HG02678 (cell line): ENCODE measurements at regions not wholly inside any gene's neighbourhood (a gene's known extent, or its start where the extent isn't known, plus 50 kb on each side); places are given as distances from the start of the nearest gene placed in this dataset.
A peak's percentile ranks its signal among the peaks of the same experiment; 100 is the strongest.

Source experiments
- ATAC-seq: cut with Tn5 transposase; IDR thresholded peaks from one replicate; pipeline ENCODE4 v1.9.1; 2021; ENCODE audit warnings: mild to moderate bottlenecking, moderate library complexity; ENCODE audit not compliant: unreplicated experiment

- no peak for ATAC-seq
Measured at GRCh38 chr1:68332041-68332440, 99.7 kb upstream of the WLS start.

DNA sequence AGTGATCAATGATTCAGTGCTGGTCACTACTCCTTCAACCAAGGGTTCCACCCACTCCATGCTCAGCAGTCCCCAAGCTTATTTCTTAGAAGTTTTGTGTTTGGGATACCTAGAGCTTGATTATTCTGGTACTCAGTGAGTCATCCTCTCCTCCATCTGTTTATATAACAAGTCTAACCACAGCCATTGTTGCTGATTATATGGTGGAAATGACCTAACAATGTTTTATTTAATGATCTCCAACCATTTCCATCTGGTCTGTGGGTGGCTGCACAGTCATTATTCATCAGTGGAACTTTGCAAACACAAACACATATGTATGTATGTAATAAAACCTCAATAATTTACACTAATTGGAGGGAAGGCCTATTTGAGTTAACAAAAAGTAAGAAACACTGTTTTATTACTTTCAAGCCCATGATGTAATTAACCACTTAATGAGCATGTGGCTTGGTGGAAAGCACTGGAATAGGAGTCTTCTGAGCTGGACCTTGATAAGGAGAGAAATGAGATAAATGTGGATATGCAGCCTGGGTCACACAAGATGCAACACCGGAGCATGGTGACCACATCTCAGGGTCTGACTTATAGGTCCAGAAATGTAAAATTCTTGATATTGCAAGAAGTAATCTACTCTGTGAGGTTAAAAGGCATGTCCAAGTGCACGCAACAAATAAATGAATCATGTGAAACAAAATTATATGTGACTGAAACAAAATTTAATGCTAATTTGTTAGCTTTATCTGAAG, 99.0 kb upstream of the WLS start:
- no peak for ATAC-seq

GRCh38 chr1:68330391-68330790, 98.1 kb upstream of the WLS start:
- ATAC-seq = no peak

- no peak for ATAC-seq
Measured at GRCh38 chr1:68329096-68329835, 96.9 kb upstream of the WLS start.

DNA sequence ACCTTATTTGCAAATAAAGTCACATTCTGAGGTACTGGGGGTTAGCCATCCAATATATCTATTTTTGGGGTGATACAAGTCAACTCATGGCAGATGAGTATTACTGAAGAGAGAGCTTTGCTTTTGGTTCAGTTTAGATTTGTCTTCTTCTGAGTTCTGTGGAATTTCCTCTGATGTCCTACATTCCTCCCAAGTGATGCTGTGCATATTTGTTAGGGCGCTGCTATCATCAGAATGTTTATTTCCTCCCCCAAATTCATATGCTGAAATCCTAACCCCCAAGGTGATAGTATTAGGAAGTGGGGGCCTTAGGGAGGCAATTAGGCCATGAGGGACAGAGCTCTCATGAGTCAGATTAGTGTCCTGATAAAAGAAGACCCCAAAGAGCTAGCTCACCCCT, 96.2 kb upstream of the WLS start:
- ATAC-seq = no peak

DNA sequence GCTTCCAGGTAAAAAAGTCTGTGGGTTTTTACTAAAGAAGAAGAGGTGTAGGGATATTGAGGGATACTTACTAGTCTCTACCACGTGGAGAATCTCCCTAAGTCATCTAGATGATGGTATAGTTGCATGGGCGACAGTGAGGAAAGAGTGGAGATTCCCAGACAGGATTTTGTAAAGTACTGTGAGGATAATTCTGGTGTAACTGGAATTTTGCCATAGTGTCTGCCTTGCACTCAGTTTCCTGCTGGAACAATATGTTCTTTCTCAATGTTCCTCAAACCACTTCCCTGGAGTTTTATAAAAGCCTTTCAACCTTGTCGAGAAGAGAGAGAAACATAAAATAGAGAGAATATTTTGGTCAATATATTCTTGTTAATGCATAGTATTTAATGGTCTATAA, 95.1 kb upstream of the WLS start:
- ATAC-seq = no peak

GRCh38 chr1:68326481-68326880, 94.2 kb upstream of the WLS start:
- ATAC-seq = no peak

DNA sequence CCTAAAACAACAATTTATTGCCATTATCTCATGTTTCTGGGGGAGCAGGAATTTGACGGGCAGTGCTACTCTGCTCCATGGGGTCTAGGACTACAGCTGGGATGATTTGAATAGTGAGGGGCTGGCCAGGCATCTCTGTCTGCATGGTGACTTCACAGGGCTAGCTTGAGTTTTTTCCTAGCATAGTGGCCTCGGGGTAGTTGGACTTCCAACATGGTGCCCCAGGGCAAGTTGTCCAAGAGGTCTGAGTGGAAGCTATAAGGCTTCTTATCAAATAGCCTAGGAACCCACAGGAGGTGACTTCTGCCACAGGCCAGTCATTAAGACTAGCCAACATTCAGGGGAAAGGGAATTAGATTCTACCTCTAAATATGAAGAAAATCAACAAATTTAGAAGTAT, 92.0 kb upstream of the WLS start:
- no peak for ATAC-seq

DNA sequence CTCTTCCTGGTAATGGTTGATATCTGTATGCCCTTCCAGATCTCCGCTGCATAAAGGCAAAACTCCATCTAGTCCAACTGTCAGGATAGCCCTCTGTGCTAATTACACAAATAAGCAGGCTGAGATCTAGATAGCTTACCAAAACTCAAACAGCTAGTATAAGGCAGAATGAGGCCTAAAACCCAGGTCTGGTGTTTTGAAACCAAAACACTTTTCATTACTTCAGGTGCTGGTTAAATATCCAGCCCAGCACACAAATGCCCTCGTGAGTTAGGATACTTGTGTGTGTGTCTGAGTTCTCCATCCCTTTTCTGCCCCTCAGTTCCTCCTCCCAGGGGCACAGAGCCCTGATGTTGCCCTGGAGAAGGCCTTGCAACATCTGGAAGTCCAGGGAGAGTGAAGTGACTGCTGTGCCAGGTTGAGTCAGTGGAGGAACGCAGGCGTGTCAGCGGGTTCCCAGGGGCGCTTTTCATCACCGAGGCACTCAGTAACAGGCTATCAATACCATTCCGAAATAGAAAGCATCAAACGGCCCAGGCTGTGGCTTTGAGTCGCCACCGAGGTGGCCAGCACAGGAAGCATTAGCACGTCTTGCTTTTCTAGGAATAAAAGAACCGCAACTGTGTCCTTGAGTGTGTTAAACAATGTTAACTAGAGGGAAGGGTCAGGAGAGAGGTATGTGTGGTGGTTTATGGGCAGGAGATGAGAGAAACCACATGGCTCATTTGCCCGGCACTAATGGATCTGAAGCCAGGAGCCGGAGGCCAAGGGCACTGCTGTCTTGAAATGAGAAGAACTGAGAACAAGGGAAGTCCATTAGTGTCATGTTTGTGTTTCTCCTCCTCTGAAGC, 90.7 kb upstream of the WLS start:
- ATAC-seq = no peak

DNA sequence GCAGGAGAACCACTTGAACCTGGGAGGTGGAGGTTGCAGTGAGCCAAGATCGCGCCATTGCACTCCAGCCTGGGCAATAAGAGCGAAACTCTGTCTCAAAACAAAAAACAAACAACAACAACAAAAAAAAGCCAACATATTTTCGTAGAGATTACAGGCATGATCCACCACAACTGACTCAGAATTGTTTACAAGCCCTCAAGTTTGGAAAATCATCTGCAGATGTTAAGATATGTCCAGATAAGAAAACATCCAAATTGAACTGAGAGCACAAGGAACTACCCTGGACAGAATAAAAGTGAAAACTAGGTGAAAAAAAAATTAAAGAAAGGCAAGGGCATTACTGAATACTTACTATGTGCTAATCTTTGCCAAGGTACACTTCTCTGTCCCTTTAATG, 89.8 kb upstream of the WLS start:
- ATAC-seq = no peak

DNA sequence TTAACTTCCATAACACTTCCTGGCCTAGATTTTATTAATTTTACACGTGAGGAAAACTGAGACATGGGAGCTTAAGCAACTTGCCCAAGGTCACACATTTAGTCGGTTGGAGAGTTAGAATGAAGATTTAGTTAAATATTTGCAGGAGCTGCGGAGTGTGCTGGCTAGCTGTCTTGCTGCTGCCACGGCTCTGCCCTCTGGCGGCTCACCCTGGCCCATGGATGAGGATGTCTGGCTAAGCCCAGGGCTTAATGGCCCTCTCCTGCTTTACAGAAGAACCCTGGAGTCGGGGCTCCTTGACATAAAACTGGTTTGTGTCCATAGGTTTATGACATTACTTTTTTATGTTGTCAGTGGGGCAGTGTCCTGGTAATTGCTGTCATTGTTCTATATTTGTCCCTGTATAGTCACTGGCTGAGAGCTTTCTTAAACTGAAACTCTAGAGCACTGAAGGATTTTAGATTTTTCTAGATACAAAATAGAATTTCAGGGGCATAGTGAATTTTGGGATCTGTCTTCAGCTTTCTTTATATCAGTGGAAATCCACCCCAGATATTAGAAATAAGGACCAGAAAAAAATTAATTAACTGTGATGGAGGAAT, 88.9 kb upstream of the WLS start:
- peak; percentile 54 for ATAC-seq

- no peak for ATAC-seq
Measured at GRCh38 chr1:68320349-68320748, 88.0 kb upstream of the WLS start.

DNA sequence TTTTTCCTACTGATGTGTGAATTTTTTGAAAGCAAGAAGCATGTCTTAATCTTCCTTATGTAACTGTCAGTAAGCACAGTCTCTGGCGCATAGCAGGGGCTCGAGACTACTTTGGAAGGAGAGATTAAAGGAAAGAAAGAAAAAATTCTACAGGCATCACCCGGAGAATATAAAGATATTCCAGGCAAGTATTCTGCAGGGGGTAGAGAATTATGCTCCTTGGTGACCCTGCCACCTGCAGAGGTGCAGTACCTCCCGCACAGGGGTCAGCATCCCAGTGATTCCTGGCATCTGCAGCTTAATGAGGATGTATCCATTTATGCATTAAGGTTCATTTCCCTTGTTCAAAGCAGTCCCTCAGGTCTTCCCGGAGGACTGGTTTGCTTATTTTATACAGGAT, 87.6 kb upstream of the WLS start:
- ATAC-seq = no peak

DNA sequence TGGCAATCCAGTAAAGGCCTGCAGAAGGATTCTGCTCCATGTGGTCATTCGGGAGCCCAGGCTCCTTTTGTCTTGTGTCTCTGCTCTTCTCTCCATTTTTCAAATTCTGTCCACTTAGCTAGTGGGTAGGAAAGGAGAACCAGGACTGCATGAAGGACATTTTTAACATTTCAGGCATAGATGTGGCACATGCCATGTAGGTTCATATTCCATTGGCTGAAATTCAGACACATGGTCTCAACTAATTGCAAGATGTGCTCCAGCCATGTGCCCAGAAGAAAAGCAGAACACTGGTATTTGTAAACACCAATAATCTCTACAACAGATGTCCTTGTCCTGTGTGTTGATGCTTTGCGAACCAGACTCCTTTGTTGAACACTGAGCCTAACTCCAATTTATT, 85.2 kb upstream of the WLS start:
- ATAC-seq = no peak

GRCh38 chr1:68314151-68314780, 81.9 kb upstream of the WLS start:
- ATAC-seq = no peak

GRCh38 chr1:68313735-68314134, 81.4 kb upstream of the WLS start:
- no peak for ATAC-seq

GRCh38 chr1:68308034-68308433, 75.7 kb upstream of the WLS start:
- ATAC-seq = no peak

GRCh38 chr1:68307378-68307787, 75.1 kb upstream of the WLS start:
- ATAC-seq = no peak

DNA sequence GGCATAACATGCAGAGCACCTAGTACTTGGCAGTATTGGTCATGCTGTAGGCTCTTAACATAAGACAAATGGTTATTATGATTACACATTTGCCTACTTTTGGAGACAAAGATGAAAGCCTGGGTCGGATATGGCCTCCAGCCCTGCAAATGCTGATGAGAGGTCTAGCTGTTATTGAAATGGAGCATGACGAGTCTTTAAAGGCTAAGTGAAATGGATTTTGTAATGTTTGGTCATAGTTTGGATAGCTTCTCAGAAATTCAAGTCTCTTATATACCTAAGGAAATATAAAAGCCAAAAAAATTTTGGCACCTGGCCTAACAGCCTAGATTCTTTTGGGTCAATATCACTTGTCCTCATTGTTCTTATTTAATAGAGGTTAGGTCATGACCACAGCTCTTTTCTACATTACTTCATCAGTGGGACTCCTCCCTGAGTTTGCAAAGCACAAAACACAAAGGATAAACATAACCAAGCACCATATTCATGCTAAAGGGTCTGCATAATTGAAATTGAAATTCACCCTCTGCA, 69.2 kb upstream of the WLS start:
- ATAC-seq = no peak

DNA sequence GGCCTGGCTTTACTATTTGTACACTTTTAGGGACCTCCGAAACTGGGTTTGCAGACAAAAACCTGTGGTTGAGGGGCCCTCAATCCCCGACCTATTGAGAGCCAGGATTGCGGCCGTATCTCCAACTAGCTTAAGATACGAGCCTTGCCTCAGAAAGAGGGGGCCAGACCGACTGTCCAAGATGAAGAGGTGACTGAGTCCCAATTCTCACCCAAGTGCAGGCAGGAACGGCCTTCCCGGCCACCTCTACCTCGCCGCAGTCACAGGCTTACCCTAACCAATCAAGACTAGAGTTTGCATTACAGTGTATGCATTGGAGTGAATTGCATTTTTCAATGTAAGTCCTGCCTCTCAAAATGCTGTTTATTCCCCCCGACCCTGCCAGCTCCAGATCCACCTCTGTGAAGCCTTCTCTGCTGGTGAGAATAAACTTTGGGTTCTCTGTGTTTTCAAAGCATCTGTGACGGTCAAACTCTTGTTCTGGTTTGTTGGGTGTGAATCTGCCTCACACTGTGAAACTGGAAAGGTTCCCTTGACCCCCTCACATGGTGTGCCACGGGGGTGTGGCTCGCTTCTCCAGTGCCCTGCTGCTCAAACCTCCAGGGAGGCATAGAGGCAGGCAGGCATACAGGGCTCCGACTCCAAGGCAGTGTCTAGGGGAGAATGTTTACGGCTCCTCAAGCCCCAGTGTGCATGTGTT, 62.2 kb upstream of the WLS start:
- no peak for ATAC-seq
